ENCODE measurements at regions not wholly inside any gene's neighbourhood (a gene's known extent, or its start where the extent isn't known, plus 50 kb on each side); places are given as distances from the start of the nearest gene placed in this dataset.
A peak's percentile ranks its signal among the peaks of the same experiment; 100 is the strongest.

DNA sequence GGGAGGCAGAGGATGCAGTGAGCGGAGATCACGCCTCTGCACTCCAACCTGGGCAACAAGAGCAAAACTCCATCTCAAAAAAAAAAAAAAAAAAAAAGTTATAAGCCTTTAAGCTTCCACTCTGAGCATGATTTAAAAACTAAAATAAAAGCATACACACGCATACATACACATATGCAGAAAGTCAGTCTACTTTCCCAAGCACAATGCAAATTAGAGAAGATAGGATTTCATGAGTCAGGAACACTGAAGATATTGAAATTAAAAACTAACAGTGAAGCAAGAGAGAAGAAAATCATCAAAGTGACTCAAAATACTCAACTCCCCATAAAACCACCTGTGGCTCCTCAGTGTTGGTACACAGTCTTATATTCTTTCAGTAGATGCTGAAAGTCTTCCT lies 1009.5 kb upstream of the WWC1 start:
- H3K9me3 ChIP-seq (ENCODE audit: low read depth) = no peaks in the 10 kb centered on the region
- H3K27me3 ChIP-seq = no peaks in the 10 kb centered on the region
- no peak overlapping the region for H3K4me3 ChIP-seq
- no peak overlapping the region for H3K27ac ChIP-seq
- no peaks in the 10 kb centered on the region for H3K36me3 ChIP-seq
- no peak for DNase-seq (ENCODE audit: low read depth in 1 of 2, low spot score in 1 of 2)
- peaks cover 26% of the 10 kb centered on the region for H3K4me1 ChIP-seq (ENCODE audit: low read depth)
- TF ChIP-seq, protein P1, sequence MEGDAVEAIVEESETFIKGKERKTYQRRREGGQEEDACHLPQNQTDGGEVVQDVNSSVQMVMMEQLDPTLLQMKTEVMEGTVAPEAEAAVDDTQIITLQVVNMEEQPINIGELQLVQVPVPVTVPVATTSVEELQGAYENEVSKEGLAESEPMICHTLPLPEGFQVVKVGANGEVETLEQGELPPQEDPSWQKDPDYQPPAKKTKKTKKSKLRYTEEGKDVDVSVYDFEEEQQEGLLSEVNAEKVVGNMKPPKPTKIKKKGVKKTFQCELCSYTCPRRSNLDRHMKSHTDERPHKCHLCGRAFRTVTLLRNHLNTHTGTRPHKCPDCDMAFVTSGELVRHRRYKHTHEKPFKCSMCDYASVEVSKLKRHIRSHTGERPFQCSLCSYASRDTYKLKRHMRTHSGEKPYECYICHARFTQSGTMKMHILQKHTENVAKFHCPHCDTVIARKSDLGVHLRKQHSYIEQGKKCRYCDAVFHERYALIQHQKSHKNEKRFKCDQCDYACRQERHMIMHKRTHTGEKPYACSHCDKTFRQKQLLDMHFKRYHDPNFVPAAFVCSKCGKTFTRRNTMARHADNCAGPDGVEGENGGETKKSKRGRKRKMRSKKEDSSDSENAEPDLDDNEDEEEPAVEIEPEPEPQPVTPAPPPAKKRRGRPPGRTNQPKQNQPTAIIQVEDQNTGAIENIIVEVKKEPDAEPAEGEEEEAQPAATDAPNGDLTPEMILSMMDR (IDR thresholded peaks at IDR 0.05; ENCODE audit: low read depth, low read length) = no peak

- Histone ChIP-seq H3K9me3 (ENCODE audit: low read depth) (no peaks in the 10 kb centered on the region), H3K4me1 (ENCODE audit: low read depth) (peaks cover 23% of the 10 kb centered on the region), H3K27me3 (no peaks in the 10 kb centered on the region), H3K4me3 (no peak overlapping the region), H3K36me3 (no peaks in the 10 kb centered on the region), H3K27ac (no peak overlapping the region)
- DNase-seq (ENCODE audit: low read depth in 1 of 2, low spot score in 1 of 2) = no peak
- TF ChIP-seq, protein P1 (IDR thresholded peaks at IDR 0.05; ENCODE audit: low read depth, low read length) = no peak
Observed at GRCh38 chr5:167283691-167284090, 1007.8 kb upstream of the WWC1 start.

DNA sequence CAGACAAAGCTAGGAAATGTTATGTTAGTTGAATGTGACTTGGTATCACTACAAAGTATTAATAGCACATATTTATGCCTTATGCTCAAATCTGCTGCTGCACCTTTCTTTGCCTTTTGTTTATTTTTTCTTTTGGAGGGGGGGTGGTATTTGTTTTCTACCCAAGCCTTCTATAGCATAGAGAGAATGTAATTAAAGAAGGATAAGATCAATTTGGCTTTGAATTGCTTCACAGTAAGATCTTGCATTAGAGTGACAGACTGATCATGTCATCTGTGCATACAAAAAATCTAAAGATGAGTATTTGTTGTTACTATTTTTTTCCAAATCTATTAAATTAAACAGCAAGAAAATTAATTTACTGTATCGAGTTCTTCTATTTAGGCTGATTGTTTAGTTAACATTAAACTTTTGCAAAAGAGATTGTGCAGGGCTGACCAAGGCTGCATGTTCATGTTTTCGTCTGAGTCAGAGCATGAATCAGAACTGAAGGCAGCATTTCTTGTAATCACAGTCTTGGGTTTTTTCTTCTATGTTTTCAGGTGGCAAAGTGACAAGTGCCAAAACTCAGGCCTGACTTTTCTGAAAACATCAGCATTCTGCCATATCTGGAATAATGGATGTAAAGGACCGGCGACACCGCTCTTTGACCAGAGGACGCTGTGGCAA lies 1007.1 kb upstream of the WWC1 start:
- peaks cover 21% of the 10 kb centered on the region for H3K4me1 ChIP-seq (ENCODE audit: low read depth)
- TF ChIP-seq, protein P1 (IDR thresholded peaks at IDR 0.05; ENCODE audit: low read depth, low read length) = no peak
- H3K36me3 ChIP-seq = no peaks in the 10 kb centered on the region
- DNase-seq (ENCODE audit: low read depth in 1 of 2, low spot score in 1 of 2) = no peak
- H3K27me3 ChIP-seq = no peaks in the 10 kb centered on the region
- H3K4me3 ChIP-seq = no peak overlapping the region
- no peaks in the 10 kb centered on the region for H3K9me3 ChIP-seq (ENCODE audit: low read depth)
- H3K27ac ChIP-seq = no peak overlapping the region

DNA sequence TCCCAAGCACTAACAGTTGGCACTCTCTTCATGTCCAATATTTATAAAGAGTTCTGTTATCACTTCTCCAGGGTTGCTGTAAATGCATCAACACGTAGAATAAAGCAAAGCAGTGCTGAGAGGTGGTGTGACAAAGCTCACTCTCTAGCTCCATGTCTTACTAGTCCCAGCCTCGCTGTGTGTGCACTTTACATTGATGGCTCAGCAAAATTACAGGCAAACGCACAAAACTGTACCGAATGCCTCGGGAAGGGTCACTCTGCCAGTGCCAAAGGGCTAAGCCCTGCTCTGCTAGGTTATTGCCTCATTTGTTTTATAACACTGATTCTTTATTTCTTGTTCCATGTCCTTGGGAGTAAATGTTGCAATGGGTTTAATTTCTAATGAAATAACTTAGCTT lies 1005.9 kb upstream of the WWC1 start:
- peak in 1 of 2 donors; percentile 52 for DNase-seq (ENCODE audit: low read depth in 1 of 2, low spot score in 1 of 2)
- Histone ChIP-seq H3K27me3 (no peaks in the 10 kb centered on the region), H3K4me1 (ENCODE audit: low read depth) (peaks cover 21% of the 10 kb centered on the region), H3K27ac (no peak overlapping the region), H3K9me3 (ENCODE audit: low read depth) (no peaks in the 10 kb centered on the region), H3K4me3 (no peak overlapping the region), H3K36me3 (no peaks in the 10 kb centered on the region)
- TF ChIP-seq, protein P1 (IDR thresholded peaks at IDR 0.05; ENCODE audit: low read depth, low read length) = no peak

DNA sequence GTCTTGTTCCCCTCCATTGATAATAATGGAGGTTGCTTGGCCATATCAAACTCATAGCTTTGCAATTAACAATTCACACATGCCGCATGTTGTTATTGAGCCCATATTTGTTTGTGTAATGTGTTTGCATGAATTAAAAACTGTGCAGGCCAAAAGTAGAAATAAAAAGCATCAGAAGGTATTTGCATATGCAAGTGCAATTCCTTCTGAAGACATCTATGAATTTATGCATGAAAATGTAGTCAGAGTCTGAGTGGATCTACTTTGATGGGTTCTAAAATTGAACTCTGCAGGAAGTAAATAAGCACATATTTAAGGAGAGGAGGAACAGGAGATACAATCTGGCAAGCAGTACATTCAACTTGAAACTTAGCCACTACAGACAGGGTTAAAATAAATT lies 1004.6 kb upstream of the WWC1 start:
- TF ChIP-seq, protein P1 (IDR thresholded peaks at IDR 0.05; ENCODE audit: low read depth, low read length) = no peak
- H3K4me1 ChIP-seq (ENCODE audit: low read depth) = peaks cover 21% of the 10 kb centered on the region

More for the DNA sequence above, 1004.6 kb upstream of the WWC1 start:
- H3K9me3 ChIP-seq (ENCODE audit: low read depth) = no peaks in the 10 kb centered on the region
- DNase-seq (ENCODE audit: low read depth in 1 of 2, low spot score in 1 of 2) = no peak
- no peaks in the 10 kb centered on the region for H3K36me3 ChIP-seq
- H3K27ac ChIP-seq = no peak overlapping the region
- H3K27me3 ChIP-seq = no peaks in the 10 kb centered on the region
- no peak overlapping the region for H3K4me3 ChIP-seq

All from cardiac muscle cell (in vitro differentiated cells and primary cell).